Chondrocyte (in vitro differentiated cells): ENCODE measurements at regions not wholly inside any gene's neighbourhood (a gene's known extent, or its start where the extent isn't known, plus 50 kb on each side); places are given as distances from the start of the nearest gene placed in this dataset.

Experiments used
- DNase-seq: peaks from one replicate; pipeline ENCODE4 v3.0.0; 2021; ENCODE audit warnings: mixed read lengths, low spot score
- H3K27ac Mint-ChIP-seq: one replicate; pipeline ENCODE4 v1.8.0; 2021; ENCODE audit warnings: mild to moderate bottlenecking, moderate library complexity, mixed read lengths; ENCODE audit not compliant: unreplicated experiment
- H3K27me3 Mint-ChIP-seq: 2 replicates; pipeline ENCODE4 v1.8.0; 2021; ENCODE audit warnings: low read depth, mixed read lengths
- H3K36me3 Mint-ChIP-seq: 2 replicates; pipeline ENCODE4 v1.8.0; 2021; ENCODE audit warnings: low read depth, mixed read lengths
- H3K4me1 Mint-ChIP-seq: 2 replicates; pipeline ENCODE4 v1.8.0; 2021; ENCODE audit warnings: low read depth, mild to moderate bottlenecking, mixed read lengths
- H3K4me3 Mint-ChIP-seq: one replicate; pipeline ENCODE4 v1.8.0; 2021; ENCODE audit warnings: mild to moderate bottlenecking, moderate library complexity, mixed read lengths; ENCODE audit not compliant: unreplicated experiment
- H3K9me3 Mint-ChIP-seq: 2 replicates; pipeline ENCODE4 v1.8.0; 2021; ENCODE audit warnings: low read depth, mixed read lengths
- TF ChIP-seq, protein P1 (sequence below): fragments of 200-600 bp; sonication (generic); IDR thresholded peaks from 2 replicates; pipeline ENCODE4 v1.5.0; 2021; ENCODE audit warnings: antibody characterized with exemption, mild to moderate bottlenecking, moderate library complexity

DNA sequence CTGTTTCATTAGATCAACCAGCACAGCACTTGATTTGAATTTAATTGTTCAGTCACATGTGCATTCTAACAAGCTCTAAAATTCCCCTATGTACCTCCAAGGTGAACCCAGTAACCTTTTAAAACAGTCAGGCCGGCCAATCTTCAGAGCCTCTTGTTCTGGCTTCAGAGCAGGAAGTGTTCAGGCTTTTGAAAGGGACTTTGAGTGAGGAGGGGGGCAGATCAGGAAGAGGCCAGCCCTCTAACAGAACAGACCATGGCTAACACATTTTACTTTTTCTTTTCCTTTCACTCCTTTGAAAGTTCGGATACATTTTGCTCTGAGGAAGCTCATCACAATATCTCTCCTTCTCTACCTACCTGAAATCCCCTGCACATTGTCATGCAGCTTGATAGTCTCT lies 390.3 kb downstream of the TBC1D4 start:
- no peak for DNase-seq
- Mint-ChIP-seq H3K27me3 (no peaks in the 10 kb centered on the region), H3K9me3 (no peaks in the 10 kb centered on the region), H3K36me3 (no peaks in the 10 kb centered on the region), H3K4me1 (no peaks in the 10 kb centered on the region), H3K4me3 (no peak overlapping the region), H3K27ac (no peak overlapping the region)
- TF ChIP-seq, protein P1, sequence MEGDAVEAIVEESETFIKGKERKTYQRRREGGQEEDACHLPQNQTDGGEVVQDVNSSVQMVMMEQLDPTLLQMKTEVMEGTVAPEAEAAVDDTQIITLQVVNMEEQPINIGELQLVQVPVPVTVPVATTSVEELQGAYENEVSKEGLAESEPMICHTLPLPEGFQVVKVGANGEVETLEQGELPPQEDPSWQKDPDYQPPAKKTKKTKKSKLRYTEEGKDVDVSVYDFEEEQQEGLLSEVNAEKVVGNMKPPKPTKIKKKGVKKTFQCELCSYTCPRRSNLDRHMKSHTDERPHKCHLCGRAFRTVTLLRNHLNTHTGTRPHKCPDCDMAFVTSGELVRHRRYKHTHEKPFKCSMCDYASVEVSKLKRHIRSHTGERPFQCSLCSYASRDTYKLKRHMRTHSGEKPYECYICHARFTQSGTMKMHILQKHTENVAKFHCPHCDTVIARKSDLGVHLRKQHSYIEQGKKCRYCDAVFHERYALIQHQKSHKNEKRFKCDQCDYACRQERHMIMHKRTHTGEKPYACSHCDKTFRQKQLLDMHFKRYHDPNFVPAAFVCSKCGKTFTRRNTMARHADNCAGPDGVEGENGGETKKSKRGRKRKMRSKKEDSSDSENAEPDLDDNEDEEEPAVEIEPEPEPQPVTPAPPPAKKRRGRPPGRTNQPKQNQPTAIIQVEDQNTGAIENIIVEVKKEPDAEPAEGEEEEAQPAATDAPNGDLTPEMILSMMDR, result no peak

DNA sequence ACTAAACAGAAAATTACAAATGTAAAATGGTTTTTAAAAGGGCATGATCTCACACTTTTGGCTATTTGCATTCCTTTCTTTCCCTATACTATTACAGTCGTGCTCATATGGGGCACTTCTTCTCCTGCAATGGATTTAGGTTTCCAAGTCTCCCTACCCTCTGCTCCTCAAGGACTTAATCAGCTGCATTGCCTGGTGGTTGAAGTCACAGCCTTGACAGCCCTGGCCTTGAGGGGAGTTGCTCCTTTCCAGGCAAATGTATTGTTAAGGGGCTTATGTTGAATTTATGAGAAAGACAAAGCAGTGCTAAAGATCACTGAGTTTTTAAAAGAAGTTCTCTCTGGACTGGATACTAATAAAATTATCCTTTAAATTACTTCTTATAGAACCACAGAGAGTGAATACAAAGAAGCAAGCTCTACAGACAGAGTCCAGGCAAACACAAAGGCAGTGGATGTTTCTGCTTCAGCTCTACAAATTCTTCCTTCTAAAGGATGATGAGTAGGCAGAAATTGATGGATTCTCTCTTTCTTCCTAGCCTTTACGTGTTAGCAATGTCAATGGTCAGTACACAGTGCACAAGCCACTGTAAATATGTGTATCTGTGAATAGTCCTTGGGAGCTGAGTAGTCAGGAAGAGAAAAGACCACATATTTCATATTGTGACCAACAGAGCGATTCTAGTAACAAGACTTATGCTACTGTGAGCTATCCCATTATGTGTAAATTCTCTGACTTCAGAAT lies 390.9 kb downstream of the TBC1D4 start:
- H3K27ac Mint-ChIP-seq, result no peak overlapping the region
- TF ChIP-seq, protein P1, result no peak
- no peaks in the 10 kb centered on the region for H3K27me3 Mint-ChIP-seq
- no peak overlapping the region for H3K4me3 Mint-ChIP-seq
- no peaks in the 10 kb centered on the region for H3K36me3 Mint-ChIP-seq
- H3K9me3 Mint-ChIP-seq, result no peaks in the 10 kb centered on the region
- no peak for DNase-seq
- H3K4me1 Mint-ChIP-seq, result no peaks in the 10 kb centered on the region

DNA sequence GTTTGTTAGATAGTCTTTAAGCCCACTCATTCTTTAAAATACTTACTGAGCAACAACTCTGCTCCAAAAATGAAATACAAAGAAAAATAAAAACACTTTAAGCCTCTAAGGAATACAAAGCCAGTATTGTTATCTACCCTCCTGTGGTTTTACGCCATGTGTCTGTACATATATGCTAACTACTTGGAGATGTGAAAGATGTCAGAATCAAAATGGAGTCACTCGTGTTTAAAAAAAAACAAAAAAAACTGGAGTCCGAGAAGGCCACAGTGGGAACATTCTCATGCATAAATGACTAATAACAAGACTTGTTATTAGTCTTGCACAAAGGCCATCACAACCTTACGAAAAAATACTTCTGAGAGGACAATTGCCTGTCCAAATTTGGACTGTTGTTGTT lies 393.1 kb downstream of the TBC1D4 start:
- no peaks in the 10 kb centered on the region for H3K27me3 Mint-ChIP-seq
- no peaks in the 10 kb centered on the region for H3K4me1 Mint-ChIP-seq
- no peak overlapping the region for H3K4me3 Mint-ChIP-seq
- peaks cover 4% of the 10 kb centered on the region for H3K9me3 Mint-ChIP-seq
- DNase-seq, result no peak
- H3K27ac Mint-ChIP-seq, result no peak overlapping the region
- peaks cover 1% of the 10 kb centered on the region for H3K36me3 Mint-ChIP-seq
- TF ChIP-seq, protein P1, result no peak

DNA sequence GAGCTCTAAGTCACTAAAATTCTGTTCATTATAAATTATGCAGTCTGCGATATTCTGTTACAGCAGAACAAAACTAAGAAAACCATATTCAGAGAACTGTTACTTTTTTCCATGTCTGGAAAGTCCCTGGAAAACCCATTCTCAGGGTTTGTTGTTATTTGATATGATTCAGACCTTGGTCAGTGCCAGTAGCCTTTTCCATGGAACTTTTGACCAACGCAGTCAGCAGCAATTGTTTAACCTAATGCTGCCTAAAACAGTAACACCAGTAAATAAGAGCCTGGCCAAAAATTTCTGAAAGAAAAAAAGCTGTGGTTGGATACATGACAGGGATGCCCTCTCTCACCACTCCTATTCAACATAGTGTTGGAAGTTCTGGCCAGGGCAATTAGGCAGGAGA lies 402.7 kb downstream of the TBC1D4 start:
- H3K27ac Mint-ChIP-seq, result no peak overlapping the region
- no peak overlapping the region for H3K4me3 Mint-ChIP-seq
- no peaks in the 10 kb centered on the region for H3K36me3 Mint-ChIP-seq
- H3K4me1 Mint-ChIP-seq, result peaks cover 13% of the 10 kb centered on the region
- no peak for DNase-seq
- no peaks in the 10 kb centered on the region for H3K27me3 Mint-ChIP-seq
- TF ChIP-seq, protein P1, result no peak
- H3K9me3 Mint-ChIP-seq, result peaks cover 3% of the 10 kb centered on the region

DNA sequence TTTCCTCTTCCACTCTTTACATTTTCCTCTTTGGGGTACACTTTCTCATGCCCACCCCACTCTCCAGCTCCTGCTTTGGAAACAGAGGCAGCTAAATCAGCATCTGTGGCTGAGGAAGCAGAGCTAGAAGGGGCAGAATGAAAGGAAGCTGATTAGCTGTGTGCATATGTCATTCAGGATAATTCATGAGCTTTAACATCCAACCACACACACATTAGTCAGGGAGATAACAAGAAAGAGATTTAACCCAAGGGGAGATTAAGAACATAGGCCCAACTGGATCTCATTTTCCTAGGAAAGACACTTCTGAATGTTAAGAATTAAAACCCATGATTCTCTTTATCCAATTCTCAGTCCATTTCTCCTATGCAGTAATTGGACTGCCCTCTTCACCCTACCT lies 405.5 kb downstream of the TBC1D4 start:
- peaks cover 17% of the 10 kb centered on the region for H3K4me1 Mint-ChIP-seq
- H3K9me3 Mint-ChIP-seq, result peaks cover 3% of the 10 kb centered on the region
- H3K4me3 Mint-ChIP-seq, result no peak overlapping the region
- TF ChIP-seq, protein P1, result no peak
- H3K27me3 Mint-ChIP-seq, result no peaks in the 10 kb centered on the region
- no peak overlapping the region for H3K27ac Mint-ChIP-seq
- no peaks in the 10 kb centered on the region for H3K36me3 Mint-ChIP-seq
- DNase-seq, result no peak
